Globus pallidus (tissue), 1 donor: ENCODE measurements at regions not wholly inside any gene's neighbourhood (a gene's known extent, or its start where the extent isn't known, plus 50 kb on each side); places are given as distances from the start of the nearest gene placed in this dataset.
"Not testable (repeated sequence)": the region's sequence is repeated elsewhere in the genome, so short reads cannot be mapped to it uniquely, and the experiment has no call there.

Experiments
- DNase-seq: peaks from one replicate; pipeline ENCODE4 v3.0.0-alpha.2; 2015; ENCODE audit warnings: low spot score

DNA sequence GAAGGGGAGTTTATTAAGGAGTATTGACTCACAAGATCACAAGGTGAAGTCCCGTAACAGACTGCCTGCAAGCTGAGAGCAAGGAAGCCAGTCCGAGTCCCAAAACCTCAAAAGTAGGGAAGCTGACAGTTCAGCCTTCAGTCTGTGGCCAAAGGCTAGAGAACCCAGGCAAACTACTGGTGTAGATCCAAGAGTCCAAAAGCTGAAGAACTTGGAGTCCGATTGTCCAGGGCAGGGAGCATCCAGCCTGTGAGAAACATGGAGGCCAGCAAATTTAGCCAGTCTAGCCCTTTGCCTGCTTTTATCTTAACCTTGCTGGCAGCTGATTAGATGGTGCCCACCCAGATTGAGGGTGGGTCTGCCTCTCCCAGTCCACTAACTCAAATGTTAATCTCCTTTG is 621.9 kb upstream of the ITGA1 start:
- DNase-seq, result not testable (repeated sequence)

DNA sequence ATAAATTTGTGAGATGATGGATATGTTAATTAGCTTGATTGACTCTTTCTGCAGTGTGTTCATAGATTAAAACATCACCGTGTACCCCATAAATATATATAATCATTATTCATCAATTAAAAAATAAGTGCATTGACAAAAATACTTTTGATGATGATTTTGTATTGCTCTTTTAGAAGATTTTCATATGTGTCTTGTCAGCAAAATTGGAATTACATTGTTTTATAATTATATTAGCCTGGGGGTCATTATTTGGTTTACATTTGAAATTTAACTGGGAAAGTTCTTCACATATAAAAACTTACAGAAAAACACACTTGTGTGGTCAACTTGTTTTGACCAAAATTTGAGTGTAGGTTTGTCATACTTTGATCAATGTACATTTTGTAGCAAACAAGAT is 614.6 kb upstream of the ITGA1 start:
- DNase-seq, result no peak

DNA sequence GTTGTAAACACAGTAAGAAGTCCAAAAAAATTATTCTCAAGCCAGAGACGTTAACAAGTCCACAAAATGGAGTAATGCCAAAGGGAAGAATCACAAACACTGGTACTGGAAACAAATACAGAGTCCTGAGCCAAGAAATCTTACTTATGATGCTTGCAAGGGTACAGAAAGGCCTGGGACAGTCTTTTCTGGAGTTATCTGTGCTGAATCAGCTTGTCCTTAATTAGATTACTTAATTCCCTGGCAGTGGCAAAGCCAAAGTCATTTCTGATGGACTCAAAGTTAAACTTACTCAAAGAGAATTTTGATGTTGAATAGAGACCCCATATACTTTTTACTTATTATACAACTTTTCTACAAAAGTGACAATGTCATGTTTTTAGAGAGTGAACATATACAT is 610.5 kb upstream of the ITGA1 start:
- no peak for DNase-seq

DNA sequence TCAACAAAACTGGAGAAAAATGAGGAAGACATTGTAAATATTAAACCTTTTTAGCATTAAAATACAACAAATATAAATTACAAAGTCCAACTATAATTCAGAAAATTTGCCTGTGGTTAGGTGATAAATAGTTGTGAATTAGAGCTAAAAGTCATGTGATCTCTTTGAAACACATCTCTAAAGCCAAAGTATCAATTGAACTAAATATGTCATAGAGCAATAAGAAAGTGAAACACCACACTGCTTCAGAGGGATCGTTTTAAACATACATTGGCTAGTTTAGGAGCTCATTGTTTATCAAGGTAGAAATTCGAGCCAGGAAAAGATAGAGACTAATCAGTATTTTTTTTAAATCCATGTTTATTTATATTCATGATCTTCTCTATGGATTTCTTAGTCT is 606.3 kb upstream of the ITGA1 start:
- no peak for DNase-seq

DNA sequence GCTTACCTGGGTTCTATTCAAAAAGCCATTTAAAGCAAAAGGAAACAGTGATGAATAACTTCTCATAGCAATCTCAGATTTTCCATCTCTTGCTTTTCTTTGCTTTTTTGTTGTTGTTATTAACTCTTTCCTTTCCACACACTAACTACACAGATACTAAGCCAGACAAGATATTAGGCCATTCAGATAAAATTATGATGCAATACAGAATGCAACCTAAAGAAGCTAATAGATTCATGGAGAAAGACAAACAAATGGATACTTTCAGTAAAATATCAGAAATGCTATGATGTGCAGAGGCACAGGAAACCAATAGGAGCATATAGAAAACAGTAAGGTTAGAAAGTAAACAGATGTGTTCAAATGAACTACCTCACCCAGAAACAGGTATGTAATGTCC is 597.0 kb upstream of the ITGA1 start:
- no peak for DNase-seq

DNA sequence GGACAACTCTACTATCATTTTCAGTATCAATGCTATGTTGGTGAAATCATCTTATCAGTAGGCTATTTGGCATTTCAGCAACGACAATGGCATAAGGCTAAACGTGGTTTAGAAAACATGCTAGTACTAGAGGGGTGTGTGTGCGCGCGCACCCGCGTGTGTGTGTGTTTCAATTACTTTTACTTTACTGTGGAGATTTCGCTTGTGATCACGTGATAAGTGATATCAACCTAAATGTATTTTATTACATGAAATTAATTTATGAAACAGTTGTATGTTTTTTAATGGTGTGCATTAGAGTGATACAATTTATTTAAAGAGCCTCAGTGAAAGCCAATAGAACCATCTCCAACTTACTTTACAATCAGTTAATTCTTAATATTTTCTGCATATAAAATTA is 587.9 kb upstream of the ITGA1 start:
- DNase-seq, result no peak

DNA sequence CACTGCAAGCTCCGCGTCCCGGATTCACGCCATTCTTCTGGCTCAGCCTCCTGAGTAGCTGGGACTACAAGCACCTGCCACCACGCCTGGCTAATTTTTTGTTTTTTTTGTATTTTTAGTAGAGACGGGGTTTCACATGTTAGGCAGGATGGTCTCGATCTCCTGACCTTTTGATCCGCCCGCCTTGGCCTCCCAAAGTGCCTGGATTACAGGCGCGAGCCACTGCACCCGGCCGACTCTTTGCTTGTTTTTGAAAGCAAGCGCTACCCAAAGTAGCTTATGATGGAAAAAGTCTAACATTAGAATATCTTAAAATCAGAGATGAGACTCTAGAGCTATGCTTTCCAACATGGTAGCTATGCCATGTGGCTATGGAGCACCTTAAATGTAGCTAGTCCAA is 585.5 kb upstream of the ITGA1 start:
- DNase-seq, result no peak

DNA sequence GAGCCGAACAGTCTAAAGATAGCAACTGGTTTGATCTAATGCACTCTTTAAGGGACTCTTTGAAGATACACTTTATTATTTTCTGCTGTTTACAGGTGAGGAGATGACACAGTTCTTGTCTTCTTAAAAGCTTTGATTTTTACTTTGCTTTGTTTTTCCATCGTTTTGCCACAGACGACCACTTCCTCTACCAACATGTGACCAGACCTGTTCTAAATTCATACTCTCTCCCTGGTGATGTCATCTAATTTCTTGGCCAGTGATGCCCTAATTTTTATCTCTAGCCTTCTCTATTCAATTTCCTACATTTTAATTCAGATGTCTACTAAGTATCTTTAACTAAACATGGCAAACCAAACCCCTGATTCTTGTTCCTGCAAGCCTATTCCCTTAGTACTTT is 583.4 kb upstream of the ITGA1 start:
- no peak for DNase-seq
